HEK293T (cell line): ENCODE measurements at regions not wholly inside any gene's neighbourhood (a gene's known extent, or its start where the extent isn't known, plus 50 kb on each side); places are given as distances from the start of the nearest gene placed in this dataset.

Experiments
- BHLHE40 ChIP-seq: fragments of 450-650 bp; IDR thresholded peaks from 2 replicates; pipeline ENCODE4 v1.6.1; 2016; ENCODE audit warnings: mild to moderate bottlenecking, moderate library complexity, borderline replicate concordance
- FOXA1 ChIP-seq: fragments of 450-650 bp; IDR thresholded peaks from 2 replicates; pipeline ENCODE4 v1.6.1; 2016; ENCODE audit warnings: mild to moderate bottlenecking
- FOXK2 ChIP-seq: fragments of 450-650 bp; IDR thresholded peaks from 2 replicates; pipeline ENCODE4 v1.6.1; 2016; ENCODE audit warnings: mild to moderate bottlenecking
- FOXM1 ChIP-seq: fragments of 450-650 bp; IDR thresholded peaks from 2 replicates; pipeline ENCODE4 v1.6.1; 2017; ENCODE audit warnings: mild to moderate bottlenecking, borderline replicate concordance
- HDGF ChIP-seq: fragments of 450-650 bp; IDR thresholded peaks from 2 replicates; pipeline ENCODE4 v1.6.1; 2017; ENCODE audit warnings: antibody characterized with exemption, borderline replicate concordance
- L3MBTL2 ChIP-seq: fragments of 450-650 bp; conservative IDR thresholded peaks from 2 replicates; pipeline ENCODE4 v1.6.1; 2016; ENCODE audit warnings: mild to moderate bottlenecking
- NFRKB ChIP-seq: fragments of 450-650 bp; IDR thresholded peaks from 2 replicates; pipeline ENCODE4 v1.6.1; 2016; ENCODE audit warnings: mild to moderate bottlenecking, moderate library complexity
- SP1 ChIP-seq: fragments of 450-650 bp; IDR thresholded peaks from 2 replicates; pipeline ENCODE4 v1.6.1; 2017
- TARDBP ChIP-seq: fragments of 450-650 bp; IDR thresholded peaks from 2 replicates; pipeline ENCODE4 v1.6.1; 2016

- no peak for TF ChIP-seq FOXM1
- TF ChIP-seq SP1: no peak
- no peak for TF ChIP-seq FOXK2
- no peak for TF ChIP-seq TARDBP
- TF ChIP-seq L3MBTL2: no peak
- no peak for TF ChIP-seq FOXA1
- TF ChIP-seq BHLHE40: no peak
- no peak for TF ChIP-seq HDGF
- no peak for TF ChIP-seq NFRKB
Observed at GRCh38 chr3:115487968-115488367, 135.3 kb upstream of the GAP43 start.
